GM21423 (cell line): ENCODE measurements at regions not wholly inside any gene's neighbourhood (a gene's known extent, or its start where the extent isn't known, plus 50 kb on each side); places are given as distances from the start of the nearest gene placed in this dataset.

ENCODE experiments used
- ATAC-seq: cut with Tn5 transposase; IDR thresholded peaks from one replicate; pipeline ENCODE4 v1.9.1; 2021; ENCODE audit warnings: mild to moderate bottlenecking, moderate library complexity; ENCODE audit not compliant: unreplicated experiment

DNA sequence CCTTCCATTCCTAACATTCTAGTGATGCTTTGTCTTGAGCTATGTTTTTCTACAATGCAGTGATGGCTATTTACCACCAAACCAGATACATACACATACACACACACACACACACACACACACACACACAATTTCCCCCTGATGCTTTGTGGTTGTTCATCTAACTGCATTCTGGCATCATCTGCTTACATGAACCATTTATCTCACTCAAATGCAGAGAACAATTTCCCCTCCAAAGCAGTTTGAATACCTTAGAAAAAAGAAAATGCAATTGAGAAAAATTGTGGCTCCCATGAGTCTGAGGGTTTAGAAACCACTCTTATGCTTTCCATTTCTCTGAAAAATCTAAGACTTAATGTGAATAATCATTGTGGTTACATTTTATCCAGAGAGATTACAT is 1024.8 kb downstream of the TLE4 start:
- ATAC-seq: no peak

DNA sequence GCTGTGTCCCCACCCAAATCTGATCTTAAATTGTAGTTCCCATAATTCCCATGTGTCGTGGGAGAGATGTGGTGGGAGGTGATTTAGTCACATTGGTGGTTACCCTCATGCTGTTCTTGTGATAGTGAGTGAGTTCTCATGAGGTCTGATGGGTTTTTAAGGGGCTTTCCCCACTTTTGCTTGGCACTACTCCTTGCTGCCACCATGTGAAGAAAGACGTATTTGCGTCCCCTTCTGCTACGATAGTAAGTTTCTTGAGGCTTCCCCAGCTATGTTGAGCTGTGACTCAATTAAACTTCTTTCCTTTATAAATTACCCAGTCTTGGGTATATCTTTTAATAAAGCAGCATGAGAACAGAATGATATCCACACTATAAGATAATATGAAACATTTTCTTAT is 1023.4 kb downstream of the TLE4 start:
- ATAC-seq: no peak

DNA sequence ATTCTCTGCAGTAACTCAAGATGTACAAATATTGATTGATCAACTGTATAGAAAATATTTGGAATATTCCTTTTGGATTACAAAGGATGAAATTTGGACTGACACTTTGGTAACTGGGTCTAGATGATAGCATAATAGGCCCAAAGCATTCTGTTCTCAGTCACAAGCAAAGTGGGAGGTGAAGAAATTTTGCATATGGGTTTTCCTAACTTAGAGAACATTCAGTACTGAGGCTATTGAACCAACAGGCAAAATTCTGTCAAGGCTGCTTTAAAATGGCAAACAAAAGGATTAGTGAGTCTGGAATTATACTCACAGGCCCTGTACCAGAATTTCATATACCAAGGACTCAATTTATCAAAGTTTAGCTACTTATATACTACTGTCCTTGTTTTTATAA is 1020.6 kb downstream of the TLE4 start:
- ATAC-seq: no peak

DNA sequence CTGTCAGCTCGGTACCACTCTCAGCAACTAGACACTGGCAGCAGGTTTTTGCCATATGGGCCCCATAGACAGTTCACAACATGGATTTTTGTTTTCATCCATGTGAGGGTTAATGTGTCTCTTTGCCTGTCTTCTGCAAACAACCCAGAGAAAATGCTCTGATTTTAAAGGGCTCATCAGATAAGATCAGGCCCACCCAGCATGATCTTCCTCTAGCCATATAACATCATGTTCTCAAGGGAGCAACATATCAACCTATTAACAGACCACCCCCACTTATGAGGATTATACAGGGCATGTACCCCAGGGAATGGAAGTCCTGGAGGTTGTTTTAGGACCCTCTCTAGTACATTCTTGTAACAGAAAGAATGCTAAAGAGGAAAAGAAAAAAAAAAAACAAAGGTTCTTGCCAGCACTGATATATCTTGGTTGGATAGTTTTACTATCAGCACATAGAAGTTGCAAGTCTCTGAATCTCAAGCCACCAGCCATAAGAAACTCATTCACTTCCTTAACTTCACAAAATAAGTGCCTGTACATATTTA is 1015.1 kb downstream of the TLE4 start:
- no peak for ATAC-seq

DNA sequence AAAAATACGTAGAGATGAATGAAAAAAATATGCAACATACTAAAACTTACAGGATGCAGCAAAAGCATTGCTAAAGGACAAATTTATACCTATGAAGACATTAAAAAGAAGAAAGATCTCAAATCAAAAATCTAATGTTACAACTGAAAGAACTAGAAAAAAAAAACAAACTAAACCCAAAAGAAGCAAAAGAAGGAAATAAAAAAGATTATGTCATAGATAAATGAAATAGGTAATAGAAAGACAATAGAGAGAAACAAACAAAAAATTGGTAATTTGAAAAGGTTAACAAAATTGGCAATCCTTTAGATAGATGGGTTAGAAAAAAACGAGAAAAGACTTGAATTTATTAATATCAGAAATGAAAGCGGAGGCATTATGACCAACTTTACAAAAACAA is 1000.2 kb downstream of the TLE4 start:
- ATAC-seq: no peak

DNA sequence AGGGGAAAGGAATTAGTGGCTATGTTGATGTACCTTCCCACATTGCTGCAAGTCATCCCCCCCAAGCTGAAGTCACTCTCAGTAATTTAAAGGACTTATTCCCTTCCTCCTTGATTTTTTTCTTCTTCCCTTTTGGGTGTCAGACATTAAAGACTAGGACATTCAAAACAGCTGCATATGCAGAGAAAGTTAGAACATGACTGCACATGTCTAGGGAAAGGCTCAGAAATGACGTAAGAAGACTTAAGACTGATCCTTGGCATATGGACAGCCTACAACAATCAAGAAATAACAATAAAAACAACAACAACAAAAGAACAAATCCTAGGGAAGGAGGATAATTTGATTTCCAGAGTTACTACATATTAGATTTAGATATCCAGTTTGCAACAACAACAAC is 997.5 kb downstream of the TLE4 start:
- no peak for ATAC-seq

DNA sequence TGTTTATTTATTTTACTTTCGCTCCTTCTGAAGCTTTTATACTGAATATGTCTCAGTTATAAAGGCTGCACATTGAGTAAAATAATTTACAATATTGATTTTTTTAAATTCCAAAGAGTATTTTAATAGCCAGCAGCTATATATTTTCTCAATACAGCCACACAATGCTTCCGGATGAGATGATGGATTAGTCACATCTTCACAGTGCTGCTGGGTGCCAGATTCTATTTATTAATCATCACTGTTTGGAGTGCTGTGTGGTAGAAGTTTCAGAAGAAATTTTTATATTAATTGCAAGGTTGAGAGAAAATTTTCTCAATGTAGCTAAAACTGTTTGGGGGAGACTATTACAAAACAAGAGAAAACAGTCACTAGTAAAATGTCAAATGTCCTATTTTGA is 989.8 kb downstream of the TLE4 start:
- ATAC-seq: no peak

DNA sequence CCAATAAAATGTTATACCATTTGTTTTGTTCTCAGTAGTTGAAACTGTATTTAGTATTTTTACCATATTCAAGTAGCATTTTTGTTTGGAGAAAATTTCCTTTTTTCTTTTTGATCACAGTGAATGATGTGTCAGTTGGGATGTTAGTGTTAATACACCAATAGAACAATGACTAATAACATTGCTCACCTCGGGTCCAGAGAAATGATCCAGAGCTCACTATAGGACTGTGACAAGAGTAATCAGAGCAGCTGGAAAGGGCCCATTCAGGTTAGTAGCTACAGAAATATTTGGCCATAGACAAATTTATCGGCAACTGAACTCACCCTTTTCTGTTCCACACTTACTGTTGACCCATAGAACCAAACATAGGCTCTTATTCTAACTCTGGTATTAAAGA is 989.2 kb downstream of the TLE4 start:
- no peak for ATAC-seq

DNA sequence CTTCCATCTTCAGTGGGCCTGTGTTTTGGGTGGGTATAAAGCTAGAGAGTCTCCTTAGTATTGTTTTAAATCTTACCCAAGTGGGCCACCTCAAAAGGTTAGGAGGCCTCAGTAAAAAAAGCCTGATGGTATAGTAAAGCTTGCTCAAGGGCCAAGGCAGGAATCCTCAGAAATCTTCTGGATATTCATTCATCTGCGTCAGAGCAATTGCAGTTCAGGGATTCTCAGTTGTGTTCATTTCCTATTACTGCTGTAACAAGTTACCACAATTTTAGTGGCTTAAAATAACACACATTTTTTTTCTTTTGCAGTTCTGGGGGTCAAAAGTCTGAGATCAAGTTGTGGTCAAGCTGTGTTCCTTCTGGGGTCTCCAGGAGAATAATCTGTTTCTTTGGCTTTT is 985.5 kb downstream of the TLE4 start:
- no peak for ATAC-seq

DNA sequence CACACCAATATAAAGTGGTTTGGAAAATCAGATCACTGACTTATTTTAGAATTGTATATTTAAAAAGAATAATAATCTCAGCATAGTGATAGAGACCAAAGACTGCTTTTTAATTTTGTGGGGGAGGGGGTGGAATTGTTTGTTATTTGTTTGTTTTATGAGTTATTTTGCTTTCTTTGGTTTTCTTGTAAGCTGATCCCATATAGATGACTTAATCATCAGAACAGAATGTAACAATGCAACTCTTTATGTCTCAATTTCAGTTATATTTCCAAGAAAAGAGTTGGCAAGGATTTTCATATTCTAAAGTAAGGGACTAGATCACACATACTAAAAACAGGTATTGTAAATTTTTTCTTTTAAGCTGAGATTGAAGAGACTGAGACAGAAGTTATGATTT is 984.9 kb downstream of the TLE4 start:
- no peak for ATAC-seq

DNA sequence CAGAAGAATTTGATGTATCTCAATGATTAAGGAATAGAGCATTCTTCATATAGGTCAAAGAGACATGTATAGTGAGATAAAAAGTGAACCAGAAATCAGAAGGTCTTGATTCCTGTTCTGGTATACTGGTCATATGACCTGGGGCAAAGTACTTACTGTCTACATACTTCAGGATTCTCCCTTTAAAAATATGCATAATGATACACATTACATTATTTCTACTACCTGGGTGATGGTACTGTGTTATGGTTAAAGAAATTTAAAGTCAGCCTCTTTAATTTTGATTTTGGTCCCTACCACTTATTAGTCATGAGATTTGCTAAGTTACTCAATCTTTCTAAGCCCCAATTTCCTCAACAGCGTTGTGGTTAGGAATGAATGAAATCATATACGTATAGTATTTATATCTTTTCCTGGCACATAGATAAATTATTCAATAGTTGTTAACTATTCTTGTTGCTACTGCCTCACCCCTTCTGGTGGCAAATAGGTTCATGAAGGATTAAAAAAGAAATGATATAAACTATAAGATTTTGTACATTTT is 984.1 kb downstream of the TLE4 start:
- no peak for ATAC-seq

DNA sequence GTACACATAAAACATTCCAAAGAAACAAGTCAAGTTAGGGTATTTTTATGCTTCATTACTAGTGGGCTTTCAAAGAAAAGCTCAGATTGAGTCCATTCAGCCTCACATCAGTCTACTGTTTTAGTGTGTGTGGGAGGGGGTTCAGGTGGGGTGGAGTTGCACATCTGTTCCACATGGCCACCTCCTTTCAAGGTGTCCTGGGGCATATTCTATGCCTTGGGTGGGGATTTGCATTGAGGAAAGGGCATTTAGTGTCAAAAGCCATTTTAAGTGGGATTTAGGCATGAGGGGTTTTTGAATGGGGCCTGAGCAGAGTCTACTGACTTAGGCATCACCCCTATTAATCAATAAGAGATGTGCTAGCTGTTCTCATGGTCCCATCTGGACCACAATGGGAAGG is 983.1 kb downstream of the TLE4 start:
- ATAC-seq: no peak

DNA sequence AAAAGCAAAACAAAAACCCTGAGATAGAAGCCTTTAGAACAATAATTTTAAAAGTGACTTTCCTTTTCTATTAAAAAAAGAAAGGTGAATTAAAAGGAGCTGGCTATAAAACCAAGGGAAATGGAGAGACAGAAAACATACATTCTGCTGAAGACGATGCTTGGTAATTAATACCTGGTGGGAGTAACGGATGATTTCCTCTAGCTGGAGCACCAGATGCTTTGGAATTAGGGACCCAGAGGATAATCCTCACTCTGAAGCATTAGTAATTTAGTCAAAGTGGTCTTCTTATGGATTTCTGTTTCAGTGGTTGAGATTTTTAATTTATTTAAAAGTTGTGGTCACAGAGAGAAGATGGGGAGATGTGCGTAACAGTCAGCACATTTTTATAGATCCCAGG is 982.5 kb downstream of the TLE4 start:
- no peak for ATAC-seq

DNA sequence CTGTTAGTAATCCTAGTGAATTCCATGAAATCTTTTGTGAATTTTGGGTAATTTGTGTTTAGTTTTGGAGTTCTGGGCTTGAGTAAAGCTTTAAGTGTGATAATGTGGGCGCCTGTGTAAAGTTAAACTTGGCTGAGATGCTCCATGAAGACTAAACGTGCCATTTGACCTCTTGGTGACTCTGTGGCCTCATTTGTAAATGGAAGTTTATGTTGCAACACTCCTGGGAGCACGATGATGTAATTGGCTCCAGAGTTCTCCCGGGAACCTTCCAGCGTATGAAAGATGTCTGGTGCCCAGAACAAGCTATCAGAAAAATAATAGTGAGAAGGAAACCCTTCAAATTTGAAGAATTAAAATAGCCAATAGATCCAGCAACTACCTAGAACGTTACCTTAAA is 981.2 kb downstream of the TLE4 start:
- ATAC-seq: no peak

DNA sequence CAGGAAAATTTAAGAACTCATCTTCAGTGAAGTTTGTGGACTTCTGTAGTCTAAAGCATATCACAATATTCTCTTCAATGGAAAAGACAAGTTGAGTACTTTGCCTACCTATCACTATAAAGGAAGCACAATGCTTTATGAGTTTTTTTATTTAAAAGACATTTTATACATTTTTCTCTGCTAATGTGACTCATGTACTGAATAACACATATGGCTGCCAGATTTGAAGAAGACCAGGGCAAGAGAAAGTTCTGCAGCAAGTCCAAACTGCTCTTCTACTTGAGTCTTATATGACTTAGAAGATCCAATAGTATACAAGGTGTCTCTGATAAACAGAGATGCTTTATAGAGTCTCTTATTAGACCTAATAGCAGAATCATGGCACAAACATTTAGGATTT is 978.4 kb downstream of the TLE4 start:
- no peak for ATAC-seq

DNA sequence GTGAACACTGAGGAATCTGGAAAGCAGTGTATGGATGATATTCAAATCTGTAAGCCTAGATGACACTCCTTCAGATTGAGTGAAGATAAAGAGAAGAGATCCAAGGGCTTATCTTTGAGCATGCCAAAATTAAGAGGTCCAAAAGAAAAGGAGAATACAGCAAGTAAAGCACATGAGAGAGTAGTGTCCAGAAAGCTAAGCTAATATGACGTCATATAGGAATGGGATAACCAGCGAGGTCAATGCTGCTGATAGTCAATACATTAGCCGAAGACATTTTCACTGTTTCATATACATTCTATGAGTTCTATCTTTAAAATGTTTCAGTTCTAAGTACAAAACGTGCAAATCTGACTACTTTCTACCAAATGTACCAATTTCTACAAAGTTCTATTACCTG is 975.8 kb downstream of the TLE4 start:
- no peak for ATAC-seq

DNA sequence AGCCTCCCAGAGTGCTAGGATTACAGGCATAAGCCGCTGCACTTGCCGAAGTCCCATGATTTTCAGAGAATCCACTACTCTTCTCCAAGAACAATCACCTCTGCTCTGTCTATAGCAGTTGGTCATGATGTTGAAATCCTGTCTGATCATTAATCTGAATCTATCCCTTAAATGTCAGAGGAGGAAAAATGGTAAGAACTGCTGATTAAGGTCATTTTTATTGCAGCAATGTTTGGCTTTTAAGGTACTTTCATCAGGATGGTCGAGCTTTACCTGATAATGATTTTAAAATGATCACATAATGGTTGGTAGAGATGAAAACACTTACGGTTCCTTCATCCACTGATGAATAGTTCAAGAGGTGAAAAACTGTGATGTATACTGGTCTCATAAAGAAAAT is 968.6 kb downstream of the TLE4 start:
- no peak for ATAC-seq

DNA sequence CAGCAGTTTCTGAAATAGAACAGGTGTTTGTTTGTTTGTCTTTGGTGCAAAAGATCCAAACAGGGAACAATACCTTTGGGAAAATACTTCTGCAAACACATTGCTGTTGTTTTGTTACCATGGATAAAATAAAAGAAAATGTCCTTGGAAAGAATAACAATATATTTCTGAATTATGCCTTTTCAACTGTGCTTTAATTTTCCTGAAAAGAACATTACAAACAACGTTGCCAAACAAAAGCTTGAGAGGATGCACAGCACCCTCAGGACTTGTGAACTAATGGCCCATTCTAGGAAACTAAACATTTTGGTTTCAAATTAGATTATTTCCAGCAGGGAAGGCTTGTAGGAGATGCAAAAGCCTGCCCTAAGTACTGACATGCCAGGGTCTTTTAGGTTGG is 967.2 kb downstream of the TLE4 start:
- no peak for ATAC-seq

DNA sequence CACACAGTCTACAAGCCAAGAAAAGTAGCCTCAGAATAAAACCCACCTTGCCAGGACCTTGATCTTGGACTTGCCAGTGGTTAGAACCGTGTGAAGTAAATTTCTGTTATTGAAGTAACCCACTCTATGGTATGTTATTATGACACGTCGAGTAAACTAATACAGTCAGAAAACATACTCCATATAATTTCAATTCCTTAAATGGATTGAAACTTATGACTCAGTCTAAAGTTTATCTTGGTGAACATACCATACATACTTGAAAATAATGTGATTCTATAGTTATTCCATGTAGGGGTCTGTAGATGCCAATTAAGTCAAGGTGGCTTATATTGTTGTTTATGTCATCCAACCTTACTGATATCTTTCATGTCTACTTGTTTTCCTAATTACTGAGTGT is 950.7 kb downstream of the TLE4 start:
- ATAC-seq: no peak

DNA sequence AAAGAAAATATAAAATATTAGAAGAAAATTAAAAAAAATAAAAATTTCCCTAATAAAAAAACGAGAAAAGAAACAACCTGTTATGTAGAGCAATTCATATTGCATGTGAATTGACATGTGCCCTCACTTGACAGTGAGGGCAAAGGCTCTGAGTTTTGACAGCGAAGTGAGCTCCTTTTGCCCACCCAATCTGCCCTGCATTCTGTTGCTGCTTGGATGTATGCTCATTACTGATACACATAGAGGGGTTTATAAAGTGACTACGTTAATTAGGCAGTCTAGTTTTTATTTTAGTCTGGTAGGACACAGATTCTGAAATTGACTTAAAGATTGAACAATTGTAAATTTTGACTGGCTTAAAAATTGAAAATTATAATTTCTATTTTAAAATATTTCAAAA is 949.4 kb downstream of the TLE4 start:
- no peak for ATAC-seq

DNA sequence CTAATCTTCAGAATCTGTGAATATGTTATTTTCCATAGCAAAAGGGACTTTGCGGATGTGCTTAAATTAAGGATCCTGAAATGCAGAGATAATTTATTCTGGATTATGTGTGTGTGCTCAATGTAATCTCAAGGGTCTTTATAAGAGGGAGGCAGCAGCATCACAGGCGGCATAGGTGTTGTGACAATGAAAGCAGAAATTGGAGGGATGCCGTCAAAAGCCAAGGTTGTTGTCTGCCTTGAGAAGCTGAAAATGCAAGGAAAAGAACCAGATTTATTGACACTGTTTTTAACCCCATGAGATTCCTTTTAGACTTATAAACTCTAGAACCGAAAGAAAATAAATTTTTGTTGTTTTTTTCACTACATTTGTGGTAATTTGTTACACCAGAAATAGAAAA is 948.5 kb downstream of the TLE4 start:
- no peak for ATAC-seq

DNA sequence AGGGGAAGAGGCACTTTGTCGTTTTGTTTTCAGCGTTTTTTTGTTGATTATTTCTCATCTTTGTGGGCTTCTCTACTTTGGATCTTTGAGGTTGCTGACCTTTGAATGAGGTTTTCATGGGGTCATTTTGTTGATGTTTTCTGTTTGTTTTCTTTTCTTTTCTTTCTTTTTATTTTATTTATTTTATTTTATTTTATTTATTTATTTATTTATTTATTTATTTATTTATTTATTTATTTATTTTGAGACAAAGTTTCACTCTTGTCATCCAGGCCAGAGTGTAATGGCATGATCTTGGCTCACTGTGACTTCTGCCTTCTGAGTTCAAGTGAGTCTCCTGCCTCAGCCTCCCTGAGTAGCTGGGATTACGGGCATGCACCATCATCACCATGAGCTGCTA is 946.7 kb downstream of the TLE4 start:
- no peak for ATAC-seq

DNA sequence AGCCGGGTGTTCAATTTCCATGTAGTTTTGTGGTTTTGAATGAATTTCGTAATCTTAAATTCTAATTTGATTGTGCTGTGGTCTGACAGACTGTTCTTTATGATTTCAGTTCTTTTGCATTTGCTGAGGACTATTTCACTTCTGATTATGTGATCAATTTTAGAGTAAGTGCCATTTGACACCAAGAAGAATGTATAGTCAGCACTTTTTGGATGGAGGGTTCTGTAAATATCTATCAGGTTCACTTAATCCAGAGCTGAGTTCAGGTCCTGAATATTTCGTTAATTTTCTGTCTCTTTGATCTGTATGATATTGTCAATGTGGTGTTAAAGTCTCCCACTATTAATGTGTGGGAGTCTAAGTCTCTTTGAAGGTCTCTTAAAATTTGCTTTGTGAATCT is 944.9 kb downstream of the TLE4 start:
- no peak for ATAC-seq

DNA sequence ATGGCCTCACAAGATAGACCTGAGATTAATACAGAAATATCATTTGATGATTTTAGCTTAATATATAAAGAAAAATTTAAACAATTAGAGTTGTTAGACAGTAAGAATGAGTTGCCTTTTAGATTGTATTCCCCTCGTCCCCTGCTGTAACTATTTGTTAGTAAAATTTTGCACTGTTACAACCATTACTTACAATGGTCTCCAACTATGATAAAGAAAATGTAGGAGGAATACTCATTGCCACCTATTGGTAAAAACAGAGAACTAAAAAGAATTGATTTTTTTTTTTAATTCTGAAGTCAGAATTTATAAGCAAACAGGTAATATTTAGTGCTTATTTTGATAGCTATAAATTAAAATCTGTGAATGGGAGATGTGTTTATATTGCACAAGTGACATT is 937.6 kb downstream of the TLE4 start:
- no peak for ATAC-seq
